HG02981 (cell line): ENCODE measurements at regions not wholly inside any gene's neighbourhood (a gene's known extent, or its start where the extent isn't known, plus 50 kb on each side); places are given as distances from the start of the nearest gene placed in this dataset.

ENCODE experiments used
- ATAC-seq: cut with Tn5 transposase; IDR thresholded peaks from one replicate; pipeline ENCODE4 v1.9.1; 2021; ENCODE audit warnings: mild to moderate bottlenecking, moderate library complexity; ENCODE audit not compliant: unreplicated experiment

GRCh38 chr5:18027241-18027867 is 393.1 kb downstream of the TAF11L14 start:
- ATAC-seq, result no peak

DNA sequence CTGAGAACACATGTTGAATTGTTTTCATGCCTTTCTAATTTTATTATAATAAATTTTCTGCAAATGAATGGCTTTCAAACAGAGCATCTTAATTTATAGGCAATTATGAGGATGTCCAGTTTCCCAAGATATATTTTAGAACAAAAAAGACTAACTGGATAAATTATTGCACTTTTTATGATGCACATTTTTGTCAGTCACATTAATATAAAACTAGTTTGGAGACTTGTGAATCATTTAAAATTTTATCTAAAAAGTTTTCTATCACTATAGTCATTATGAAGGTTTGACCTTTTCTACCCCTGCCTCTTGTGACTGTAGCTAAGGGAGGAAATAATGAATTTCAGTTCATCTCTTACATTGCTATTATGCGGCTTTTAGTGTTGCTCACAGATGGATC is 393.8 kb downstream of the TAF11L14 start:
- ATAC-seq, result no peak

- ATAC-seq, result no peak
Measured at GRCh38 chr5:18032744-18033143, 398.5 kb downstream of the TAF11L14 start.

- ATAC-seq, result no peak
Measured at GRCh38 chr5:18036531-18036930, 402.3 kb downstream of the TAF11L14 start.

DNA sequence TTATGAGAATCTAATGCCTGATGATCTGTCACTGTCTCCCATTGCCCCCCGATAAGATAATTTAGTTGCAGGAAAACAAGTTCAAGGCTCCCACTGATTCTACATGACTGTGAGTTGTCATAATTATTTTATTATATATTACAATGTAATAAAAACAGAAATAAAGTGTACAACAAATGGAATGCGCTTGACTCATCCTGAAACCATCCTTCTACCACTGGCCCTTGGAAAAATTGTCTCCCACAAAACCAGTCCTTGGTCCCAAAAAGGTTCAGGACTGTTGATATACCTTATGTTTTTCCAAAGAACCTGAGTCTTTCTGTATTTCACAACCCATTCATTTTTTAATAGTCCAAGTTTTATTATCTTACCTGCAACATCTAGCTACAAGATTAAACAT is 403.5 kb downstream of the TAF11L14 start:
- no peak for ATAC-seq

GRCh38 chr5:18043344-18043743 is 409.1 kb downstream of the TAF11L14 start:
- no peak for ATAC-seq

DNA sequence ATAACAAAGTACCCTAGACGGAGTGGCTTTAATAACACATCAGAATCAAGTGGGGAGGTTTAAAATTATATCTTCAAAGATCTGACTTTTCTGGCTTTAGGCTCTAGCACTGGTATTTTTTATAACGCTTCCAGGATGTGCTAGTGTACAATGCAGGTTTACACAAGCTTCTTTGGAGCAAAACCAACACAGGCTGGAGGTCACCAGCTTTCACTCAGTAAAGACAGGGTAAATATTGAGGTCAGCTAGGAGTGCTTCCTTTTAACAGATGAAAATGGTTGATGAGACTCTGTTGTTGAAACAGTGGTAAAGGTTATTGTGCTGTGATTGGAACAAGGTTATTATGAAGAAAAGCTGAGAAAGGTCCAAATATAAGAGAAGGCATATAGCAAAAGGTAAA is 414.2 kb downstream of the TAF11L14 start:
- ATAC-seq, result no peak

DNA sequence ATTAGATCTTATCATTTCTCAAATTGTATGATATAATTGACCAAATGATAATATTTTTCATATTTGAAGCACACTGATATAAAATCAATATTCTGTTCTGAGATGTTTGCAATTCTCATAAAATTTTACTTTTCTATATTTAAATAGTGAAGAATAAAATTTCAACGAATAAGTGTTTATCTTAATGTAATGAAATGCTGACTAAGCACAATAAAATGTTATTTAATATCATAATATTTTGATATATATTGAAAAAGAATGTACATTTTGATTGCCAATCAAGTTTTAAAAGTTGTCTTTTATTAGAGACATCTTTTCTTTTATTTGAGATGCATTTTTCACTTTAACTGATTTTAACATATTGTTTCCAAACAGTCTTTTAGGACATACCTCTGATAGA is 416.1 kb downstream of the TAF11L14 start:
- no peak for ATAC-seq

- no peak for ATAC-seq
Measured at GRCh38 chr5:18050776-18051175, 416.5 kb downstream of the TAF11L14 start.

DNA sequence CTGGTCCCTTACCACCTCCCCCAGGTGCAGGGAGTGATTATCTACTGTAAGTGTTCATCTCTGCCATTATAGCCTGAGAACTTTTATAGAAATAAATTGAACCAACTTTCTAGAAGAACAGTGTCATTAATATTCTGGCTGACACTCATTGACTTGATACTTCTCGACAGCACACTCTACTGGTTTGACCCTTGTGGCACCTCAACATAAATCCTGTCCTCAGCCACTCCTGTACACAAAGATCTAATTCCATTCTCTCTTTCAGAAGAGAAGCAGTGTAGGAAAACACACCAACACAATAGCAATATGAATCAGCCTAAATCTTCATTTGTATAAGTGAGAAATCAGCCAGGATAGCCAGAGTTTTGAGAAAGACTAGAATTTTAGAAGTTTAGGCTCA is 417.7 kb downstream of the TAF11L14 start:
- ATAC-seq, result no peak

GRCh38 chr5:18052569-18052968 is 418.3 kb downstream of the TAF11L14 start:
- no peak for ATAC-seq

DNA sequence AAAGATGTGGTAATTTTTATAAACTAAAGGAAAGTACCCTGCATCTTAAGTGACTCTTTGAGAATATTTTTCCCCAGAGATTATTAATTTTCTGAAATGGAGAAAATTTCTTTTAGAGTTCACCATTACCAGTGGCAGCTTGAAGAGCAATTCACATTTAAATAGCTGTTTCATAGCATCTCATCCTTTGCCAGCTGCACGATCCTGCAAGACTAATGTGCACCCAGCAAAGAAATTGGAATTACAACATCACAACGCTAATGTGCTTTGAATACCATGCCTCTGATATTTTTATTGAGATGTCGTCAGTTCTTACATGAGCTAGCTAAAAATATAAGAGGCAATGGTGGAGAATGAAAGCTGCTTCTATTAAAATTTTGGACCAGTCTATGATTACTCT is 423.5 kb downstream of the TAF11L14 start:
- no peak for ATAC-seq

- no peak for ATAC-seq
Measured at GRCh38 chr5:18067615-18068014, 433.4 kb downstream of the TAF11L14 start.

- ATAC-seq, result no peak
Measured at GRCh38 chr5:18068826-18069225, 434.6 kb downstream of the TAF11L14 start.

DNA sequence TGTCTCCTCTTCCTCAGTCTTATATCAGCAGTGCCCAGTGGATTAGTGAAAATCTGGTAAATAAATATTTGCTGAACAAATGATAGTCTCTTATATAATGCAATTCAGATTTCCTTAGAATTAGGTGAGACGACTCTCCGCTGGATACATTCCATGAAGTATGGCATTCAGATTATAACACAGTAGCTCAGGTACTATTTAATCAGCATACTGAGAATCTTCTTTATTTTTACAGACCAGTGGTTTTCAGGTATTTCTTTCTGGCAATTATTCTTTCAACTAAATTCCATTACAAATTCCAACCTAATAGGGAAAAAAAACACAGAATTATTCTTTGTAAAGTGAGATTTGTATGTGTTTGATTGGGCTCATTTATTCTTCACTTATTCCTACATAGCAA is 435.5 kb downstream of the TAF11L14 start:
- no peak for ATAC-seq

- ATAC-seq, result no peak
Measured at GRCh38 chr5:18072600-18072999, 438.3 kb downstream of the TAF11L14 start.

GRCh38 chr5:18074961-18075360 is 440.7 kb downstream of the TAF11L14 start:
- ATAC-seq, result no peak

DNA sequence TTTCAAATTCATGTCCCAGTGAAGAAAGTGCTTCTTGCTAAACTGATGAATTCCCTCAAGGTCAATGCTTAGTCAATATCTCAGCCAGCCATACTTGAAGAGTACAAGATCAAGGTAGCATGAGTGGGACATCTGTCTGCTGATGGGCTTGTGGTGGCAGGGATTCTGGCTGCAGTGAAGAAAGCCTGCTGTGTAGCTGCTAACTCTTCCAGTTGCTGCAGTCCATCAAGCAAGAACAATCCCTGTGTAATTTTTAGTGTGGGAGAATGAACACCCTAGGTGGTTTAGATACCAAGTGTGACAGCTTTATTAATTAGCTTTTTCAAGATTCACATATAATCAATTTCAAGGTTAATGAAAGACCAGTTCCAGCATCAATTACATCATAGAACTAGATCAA is 443.9 kb downstream of the TAF11L14 start:
- no peak for ATAC-seq

- no peak for ATAC-seq
Measured at GRCh38 chr5:18079831-18080230, 445.6 kb downstream of the TAF11L14 start.

DNA sequence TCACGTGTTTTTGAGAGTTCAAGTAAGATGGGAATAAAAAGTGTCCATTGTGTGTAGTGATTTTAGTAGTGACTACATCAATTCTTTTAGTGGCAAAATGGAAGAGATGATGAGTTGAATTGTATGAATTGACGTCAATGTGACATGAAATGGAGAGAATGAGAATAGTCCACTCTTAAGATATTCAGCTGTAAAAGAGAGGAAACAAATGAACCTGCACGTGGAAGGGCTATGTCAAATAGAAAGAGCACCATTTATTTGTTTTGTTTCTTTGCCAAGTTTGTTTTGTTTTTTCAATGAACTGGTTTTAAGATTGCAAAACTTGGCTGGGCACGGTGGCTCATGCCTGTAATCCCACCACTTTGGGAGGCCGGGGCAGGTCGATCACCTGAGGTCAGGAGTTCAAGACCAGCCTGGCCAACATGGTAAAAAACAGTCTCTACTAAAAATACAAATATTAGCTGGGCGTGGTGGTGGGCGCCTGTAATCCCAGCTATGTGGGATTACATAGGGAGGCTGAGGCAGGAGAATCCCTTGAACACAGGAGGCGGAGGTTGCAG is 453.8 kb downstream of the TAF11L14 start:
- ATAC-seq, result no peak

- ATAC-seq, result no peak
Measured at GRCh38 chr5:18090177-18090576, 455.9 kb downstream of the TAF11L14 start.

- no peak for ATAC-seq
Measured at GRCh38 chr5:18091142-18091541, 456.9 kb downstream of the TAF11L14 start.

GRCh38 chr5:18091758-18092157 is 457.5 kb downstream of the TAF11L14 start:
- no peak for ATAC-seq
